Upper lobe of left lung (tissue), 6 donors: ENCODE measurements at regions not wholly inside any gene's neighbourhood (a gene's known extent, or its start where the extent isn't known, plus 50 kb on each side); places are given as distances from the start of the nearest gene placed in this dataset.
"Not testable (repeated sequence)": the region's sequence is repeated elsewhere in the genome, so short reads cannot be mapped to it uniquely, and the experiment has no call there.

Experiments
- ATAC-seq, 2 donors: fragments of 200-7000 bp; cut with Tn5 transposase; one replicate each; pipeline ENCODE4 v1.9.1; 2022; ENCODE audit warnings: mild to moderate bottlenecking in 2 of 2, moderate library complexity in 2 of 2; ENCODE audit not compliant: low FRiP score in 2 of 2
- DNase-seq, 2 donors: peaks; one replicate each; pipeline ENCODE4 v3.0.0-alpha.2; 2019 to 2020
- H3K27ac ChIP-seq, 4 donors: fragments of 200-600 bp; sonication (generic); one replicate each; pipeline ENCODE4 v1.5.1; 2016 to 2019
- H3K27me3 ChIP-seq, 4 donors: fragments of 200-600 bp; sonication (generic); one replicate each; pipeline ENCODE4 v1.5.1; 2017 to 2019
- H3K36me3 ChIP-seq, 4 donors: fragments of 200-600 bp; sonication (generic); one replicate each; pipeline ENCODE4 v1.5.1; 2016 to 2019
- H3K4me1 ChIP-seq, 4 donors: fragments of 200-600 bp; sonication (generic); one replicate each; pipeline ENCODE4 v1.5.1; 2018 to 2019
- H3K4me3 ChIP-seq, 4 donors: fragments of 200-600 bp; sonication (generic); one replicate each; pipeline ENCODE4 v1.5.1; 2017 to 2019; ENCODE audit warnings: mild to moderate bottlenecking in 2 of 4, moderate library complexity in 1 of 4
- H3K9me3 ChIP-seq, 4 donors: fragments of 200-600 bp; sonication (generic); one replicate each; pipeline ENCODE4 v1.5.1; 2018 to 2019
- CTCF ChIP-seq, 6 experiments: fragments of 450-650 bp in 4 of 6; fragments of 200-600 bp in 2 of 6; sonication (generic) in 2 of 6; IDR thresholded peaks; one replicate each; pipeline ENCODE4 v1.5.1; 2016 to 2019; ENCODE audit warnings: antibody characterized with exemption in 6 of 6
- EP300 ChIP-seq, 4 donors: sonication (generic); formaldehyde crosslinking; IDR thresholded peaks; one replicate each; pipeline ENCODE4 v1.5.1; 2017; ENCODE audit warnings: antibody characterized with exemption in 4 of 4, control low read depth in 2 of 4
- POLR2A ChIP-seq, 4 donors: fragments of 450-650 bp; IDR thresholded peaks; one replicate each; pipeline ENCODE4 v1.5.1; 2016 to 2017; ENCODE audit warnings: antibody characterized with exemption in 4 of 4, mild to moderate bottlenecking in 2 of 4
- POLR2AphosphoS5 ChIP-seq, 2 donors: sonication (generic); formaldehyde crosslinking; IDR thresholded peaks; one replicate each; pipeline ENCODE4 v1.5.1; 2017; ENCODE audit warnings: antibody characterized with exemption in 2 of 2
- WGBS, 2 donors: methylation state at CpG; one replicate each; pipeline ENCODE4 v1.1.5; 2017 to 2018; 5-methylcytosine and 5-hydroxymethylcytosine counted together
- donor health status: DM: no; HTN: no; CAD: no; lungs with moderate emphysema.
- donor health status: DM: no; HTN: yes; CAD: no; lungs with severe emphysema.

GRCh38 chr2:188028739-188029138, 262.9 kb upstream of the GULP1 start:
- Histone ChIP-seq H3K36me3 (no peaks in the 10 kb centered on the region), H3K4me1 (no peaks in the 10 kb centered on the region), H3K9me3 (no peaks in the 10 kb centered on the region), H3K4me3 (no peak overlapping the region), H3K27ac (no peak overlapping the region), H3K27me3 (no peaks in the 10 kb centered on the region)
- TF ChIP-seq POLR2AphosphoS5 (IDR thresholded peaks at IDR 0.05) (no peak), EP300 (IDR thresholded peaks at IDR 0.05) (no peak), CTCF (IDR thresholded peaks at IDR 0.05) (no peak)
- 73 to 96% methylated on average over 3 to 4 of the region's 4 CpGs for WGBS, 2 donors
- ATAC-seq (no peak), DNase-seq (no peak)

GRCh38 chr2:188032306-188032705, 259.4 kb upstream of the GULP1 start:
- TF ChIP-seq POLR2AphosphoS5 (IDR thresholded peaks at IDR 0.05) (no peak), EP300 (IDR thresholded peaks at IDR 0.05) (no peak), CTCF (IDR thresholded peaks at IDR 0.05) (no peak), POLR2A (IDR thresholded peaks at IDR 0.05) (no peak)
- Histone ChIP-seq H3K27me3 (no peaks in the 10 kb centered on the region), H3K4me1 (no peaks in the 10 kb centered on the region), H3K27ac (no peak overlapping the region), H3K36me3 (no peaks in the 10 kb centered on the region), H3K4me3 (no peak overlapping the region), H3K9me3 (no peaks in the 10 kb centered on the region)
- DNase-seq (no peak), ATAC-seq (no peak)
- 58 to 63% methylated on average over 3 of the region's 3 CpGs for WGBS, 2 donors

GRCh38 chr2:188032786-188033185, 258.9 kb upstream of the GULP1 start:
- no peaks in the 10 kb centered on the region for H3K27me3 ChIP-seq
- WGBS, 2 donors = 51 to 52% methylated on average over 3 of the region's 3 CpGs
- no peak overlapping the region for H3K4me3 ChIP-seq
- H3K27ac ChIP-seq = no peak overlapping the region
- H3K9me3 ChIP-seq = no peaks in the 10 kb centered on the region
- H3K4me1 ChIP-seq = no peaks in the 10 kb centered on the region
- TF ChIP-seq POLR2AphosphoS5 (IDR thresholded peaks at IDR 0.05) (no peak), CTCF (IDR thresholded peaks at IDR 0.05) (no peak), EP300 (IDR thresholded peaks at IDR 0.05) (no peak), POLR2A (IDR thresholded peaks at IDR 0.05) (no peak)
- DNase-seq = no peak
- H3K36me3 ChIP-seq = no peaks in the 10 kb centered on the region
- ATAC-seq = no peak

GRCh38 chr2:188033240-188033639, 258.4 kb upstream of the GULP1 start:
- not testable (repeated sequence) for ATAC-seq, H3K9me3 ChIP-seq, H3K4me1 ChIP-seq, H3K36me3 ChIP-seq, DNase-seq, H3K27ac ChIP-seq, H3K27me3 ChIP-seq, H3K4me3 ChIP-seq
- WGBS, 2 donors = 50 to 60% methylated on average over 1 of the region's 1 CpG

GRCh38 chr2:188034102-188034501, 257.6 kb upstream of the GULP1 start:
- H3K27ac ChIP-seq, H3K4me3 ChIP-seq, ATAC-seq, DNase-seq, H3K27me3 ChIP-seq, H3K4me1 ChIP-seq, H3K9me3 ChIP-seq, H3K36me3 ChIP-seq: not testable (repeated sequence)
- 52 to 87% methylated on average over 10 of the region's 10 CpGs for WGBS, 2 donors

GRCh38 chr2:188035377-188035776, 256.3 kb upstream of the GULP1 start:
- H3K4me1 ChIP-seq, ATAC-seq, H3K27me3 ChIP-seq, DNase-seq, H3K27ac ChIP-seq, H3K4me3 ChIP-seq, H3K36me3 ChIP-seq, H3K9me3 ChIP-seq: not testable (repeated sequence)
- WGBS, 2 donors = 80 to 94% methylated on average over 9 of the region's 9 CpGs

GRCh38 chr2:188036786-188037185, 254.9 kb upstream of the GULP1 start:
- not testable (repeated sequence) for H3K27ac ChIP-seq

More at GRCh38 chr2:188036786-188037185, 254.9 kb upstream of the GULP1 start:
- not testable (repeated sequence) for H3K9me3 ChIP-seq, ATAC-seq, H3K36me3 ChIP-seq, H3K27me3 ChIP-seq, H3K4me3 ChIP-seq, H3K4me1 ChIP-seq, DNase-seq
- WGBS, 2 donors = 89 to 90% methylated on average over 5 of the region's 5 CpGs
